ENCODE measurements at regions not wholly inside any gene's neighbourhood (a gene's known extent, or its start where the extent isn't known, plus 50 kb on each side); places are given as distances from the start of the nearest gene placed in this dataset.

- no peak overlapping the region for H3K27ac ChIP-seq
- TF ChIP-seq CTCF (IDR thresholded peaks at IDR 0.05) = no peak
- no peak for DNase-seq (ENCODE audit: low spot score)
- no peak overlapping the region for H3K4me3 ChIP-seq
Measured at GRCh38 chr4:100049872-100050271, 99.8 kb upstream of the H2AZ1 start.

GRCh38 chr4:100042711-100043110 is 92.6 kb upstream of the H2AZ1 start:
- Histone ChIP-seq H3K27ac (no peak overlapping the region), H3K4me3 (no peak overlapping the region)
- DNase-seq (ENCODE audit: low spot score) = no peak
- TF ChIP-seq CTCF (IDR thresholded peaks at IDR 0.05) = no peak

GRCh38 chr4:100042235-100042634 is 92.2 kb upstream of the H2AZ1 start:
- no peak overlapping the region for H3K27ac ChIP-seq
- no peak overlapping the region for H3K4me3 ChIP-seq
- no peak for TF ChIP-seq CTCF (IDR thresholded peaks at IDR 0.05)
- no peak for DNase-seq (ENCODE audit: low spot score)

- no peak overlapping the region for H3K27ac ChIP-seq
- no peak for TF ChIP-seq CTCF (IDR thresholded peaks at IDR 0.05)
- H3K4me3 ChIP-seq = no peak overlapping the region
- DNase-seq (ENCODE audit: low spot score) = no peak
Measured at GRCh38 chr4:100041646-100042045, 91.6 kb upstream of the H2AZ1 start.

GRCh38 chr4:100034023-100034664 is 84.1 kb upstream of the H2AZ1 start:
- TF ChIP-seq CTCF (IDR thresholded peaks at IDR 0.05) = no peak
- no peak for DNase-seq (ENCODE audit: low spot score)
- H3K27ac ChIP-seq = no peak overlapping the region
- H3K4me3 ChIP-seq = no peak overlapping the region

- no peak overlapping the region for H3K4me3 ChIP-seq
- no peak overlapping the region for H3K27ac ChIP-seq
- DNase-seq (ENCODE audit: low spot score) = no peak
- TF ChIP-seq CTCF (IDR thresholded peaks at IDR 0.05) = no peak
Measured at GRCh38 chr4:100026066-100026465, 76.0 kb upstream of the H2AZ1 start.

GRCh38 chr4:100023800-100024199 is 73.7 kb upstream of the H2AZ1 start:
- TF ChIP-seq CTCF (IDR thresholded peaks at IDR 0.05) = no peak
- no peak for DNase-seq (ENCODE audit: low spot score)
- Histone ChIP-seq H3K27ac (no peak overlapping the region), H3K4me3 (no peak overlapping the region)
